Upper lobe of right lung (tissue), 1 donor: ENCODE measurements at regions not wholly inside any gene's neighbourhood (a gene's known extent, or its start where the extent isn't known, plus 50 kb on each side); places are given as distances from the start of the nearest gene placed in this dataset.
"Not testable (repeated sequence)": the region's sequence is repeated elsewhere in the genome, so short reads cannot be mapped to it uniquely, and the experiment has no call there.

ENCODE experiments used
- ATAC-seq: fragments of 200-7000 bp; cut with Tn5 transposase; one replicate; pipeline ENCODE4 v1.9.1; 2020; ENCODE audit warnings: mild to moderate bottlenecking, moderate library complexity
- DNase-seq: peaks from one replicate; pipeline ENCODE4 v3.0.0-alpha.2; 2020
- H3K27ac ChIP-seq: fragments of 200-600 bp; one replicate; pipeline ENCODE4 v1.8.0; 2022
- H3K27me3 ChIP-seq: fragments of 200-600 bp; one replicate; pipeline ENCODE4 v1.8.0; 2022; ENCODE audit warnings: mild to moderate bottlenecking
- H3K36me3 ChIP-seq: fragments of 200-600 bp; one replicate; pipeline ENCODE4 v1.8.0; 2022
- H3K4me1 ChIP-seq: fragments of 200-600 bp; one replicate; pipeline ENCODE4 v1.8.0; 2022
- H3K4me3 ChIP-seq: fragments of 200-600 bp; one replicate; pipeline ENCODE4 v1.8.0; 2022; ENCODE audit warnings: mild to moderate bottlenecking
- H3K9me3 ChIP-seq: fragments of 200-600 bp; one replicate; pipeline ENCODE4 v1.8.0; 2022
- intact Hi-C: fragments of 100-400 bp; cut with DNase I; formaldehyde crosslinking; loops from one replicate; pipeline ENCODE4 v1.11.0; 2022
- TF ChIP-seq, protein P1 (sequence below): fragments of 200-600 bp; IDR thresholded peaks from one replicate; pipeline ENCODE4 v1.8.0; 2022; ENCODE audit warnings: antibody characterized with exemption
- donor health status: DM: no; HTN: yes; CAD: no; lungs with severe emphysema.

DNA sequence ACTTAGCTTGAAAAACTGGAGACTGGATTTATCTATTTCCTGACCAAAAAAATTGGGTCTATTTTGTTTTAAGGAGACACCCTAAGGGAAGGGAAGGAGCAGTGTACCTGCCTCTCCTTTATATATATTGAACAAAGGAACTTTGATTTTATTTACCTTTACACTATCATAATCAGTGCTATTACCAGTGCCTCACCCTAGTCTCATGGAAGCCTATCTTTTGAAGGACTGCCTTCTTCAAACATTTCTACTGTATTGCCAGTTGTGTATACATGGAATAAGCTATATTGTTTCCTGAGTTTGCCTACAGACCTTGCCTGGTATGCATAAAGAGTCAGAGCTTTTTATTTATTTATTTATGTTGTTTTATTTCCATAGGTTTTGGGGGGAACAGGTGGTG lies 124.9 kb downstream of the UTRN start:
- TF ChIP-seq, protein P1, sequence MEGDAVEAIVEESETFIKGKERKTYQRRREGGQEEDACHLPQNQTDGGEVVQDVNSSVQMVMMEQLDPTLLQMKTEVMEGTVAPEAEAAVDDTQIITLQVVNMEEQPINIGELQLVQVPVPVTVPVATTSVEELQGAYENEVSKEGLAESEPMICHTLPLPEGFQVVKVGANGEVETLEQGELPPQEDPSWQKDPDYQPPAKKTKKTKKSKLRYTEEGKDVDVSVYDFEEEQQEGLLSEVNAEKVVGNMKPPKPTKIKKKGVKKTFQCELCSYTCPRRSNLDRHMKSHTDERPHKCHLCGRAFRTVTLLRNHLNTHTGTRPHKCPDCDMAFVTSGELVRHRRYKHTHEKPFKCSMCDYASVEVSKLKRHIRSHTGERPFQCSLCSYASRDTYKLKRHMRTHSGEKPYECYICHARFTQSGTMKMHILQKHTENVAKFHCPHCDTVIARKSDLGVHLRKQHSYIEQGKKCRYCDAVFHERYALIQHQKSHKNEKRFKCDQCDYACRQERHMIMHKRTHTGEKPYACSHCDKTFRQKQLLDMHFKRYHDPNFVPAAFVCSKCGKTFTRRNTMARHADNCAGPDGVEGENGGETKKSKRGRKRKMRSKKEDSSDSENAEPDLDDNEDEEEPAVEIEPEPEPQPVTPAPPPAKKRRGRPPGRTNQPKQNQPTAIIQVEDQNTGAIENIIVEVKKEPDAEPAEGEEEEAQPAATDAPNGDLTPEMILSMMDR: no peak
- Histone ChIP-seq H3K27ac (no peak overlapping the region), H3K4me1 (peaks cover 30% of the 10 kb centered on the region), H3K27me3 (no peaks in the 10 kb centered on the region), H3K4me3 (no peak overlapping the region), H3K9me3 (no peaks in the 10 kb centered on the region), H3K36me3 (no peaks in the 10 kb centered on the region)
- DNase-seq: no peak
- ATAC-seq: no peak
- intact Hi-C loops: no loop called here

GRCh38 chr6:144410574-144410973 lies 125.4 kb downstream of the UTRN start:
- H3K27ac ChIP-seq, H3K36me3 ChIP-seq, ATAC-seq, H3K4me3 ChIP-seq, H3K27me3 ChIP-seq, intact Hi-C loops, DNase-seq, H3K9me3 ChIP-seq: not testable (repeated sequence)
- H3K4me1 ChIP-seq: peaks cover 34% of the 10 kb centered on the region

DNA sequence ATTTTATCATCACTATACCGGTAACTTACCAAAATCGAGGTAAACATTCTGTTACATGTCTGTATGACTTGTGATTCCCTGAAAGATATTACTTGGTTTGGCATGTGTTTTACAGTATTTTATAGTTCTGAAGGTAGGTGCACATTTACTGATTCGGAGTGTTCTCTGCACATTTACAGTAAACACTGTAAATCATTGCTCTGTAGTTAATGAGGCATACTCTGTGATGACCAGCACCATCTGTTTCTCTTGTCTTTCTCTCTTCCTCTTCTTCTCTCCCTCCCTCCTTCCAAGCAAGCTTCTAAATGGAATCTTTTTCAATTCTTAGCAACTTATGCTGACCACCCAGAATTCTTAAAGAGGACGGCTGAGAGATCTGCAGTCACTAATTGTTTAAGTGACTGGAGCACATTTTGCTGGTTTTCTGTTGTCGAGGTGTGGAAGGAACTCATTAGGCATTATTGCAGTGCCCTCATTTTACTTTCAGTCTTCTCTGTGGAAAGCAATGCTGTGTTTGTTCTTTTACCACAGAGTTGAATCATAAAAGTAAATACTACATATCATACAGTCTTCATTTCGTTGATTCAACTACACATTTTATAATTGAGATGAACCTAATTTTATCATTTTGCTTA lies 126.5 kb downstream of the UTRN start:
- intact Hi-C loops: no loop called here
- no peaks in the 10 kb centered on the region for H3K36me3 ChIP-seq
- TF ChIP-seq, protein P1: no peak
- ATAC-seq (no peak), DNase-seq (no peak)
- H3K4me1 ChIP-seq: peaks cover 45% of the 10 kb centered on the region
- no peak overlapping the region for H3K4me3 ChIP-seq
- no peaks in the 10 kb centered on the region for H3K9me3 ChIP-seq
- no peaks in the 10 kb centered on the region for H3K27me3 ChIP-seq
- no peak overlapping the region for H3K27ac ChIP-seq

GRCh38 chr6:144413418-144413817 lies 128.3 kb downstream of the UTRN start:
- peak; percentile 36 for ATAC-seq
- Histone ChIP-seq H3K27ac (no peak overlapping the region), H3K9me3 (no peaks in the 10 kb centered on the region), H3K36me3 (no peaks in the 10 kb centered on the region), H3K27me3 (no peaks in the 10 kb centered on the region), H3K4me1 (peaks cover 42% of the 10 kb centered on the region), H3K4me3 (no peak overlapping the region)
- intact Hi-C loops: no loop called here
- TF ChIP-seq, protein P1: no peak
- no peak for DNase-seq

GRCh38 chr6:144415014-144415413 lies 129.9 kb downstream of the UTRN start:
- Histone ChIP-seq H3K9me3 (no peaks in the 10 kb centered on the region), H3K27ac (no peak overlapping the region), H3K36me3 (no peaks in the 10 kb centered on the region), H3K4me3 (no peak overlapping the region), H3K4me1 (peaks cover 32% of the 10 kb centered on the region), H3K27me3 (no peaks in the 10 kb centered on the region)
- DNase-seq: no peak
- TF ChIP-seq, protein P1: no peak
- peak; percentile 71 for ATAC-seq
- intact Hi-C loops: no loop called here

GRCh38 chr6:144415835-144416237 lies 130.7 kb downstream of the UTRN start:
- intact Hi-C loops: no loop called here
- DNase-seq (no peak), ATAC-seq (peak; percentile 15)
- Histone ChIP-seq H3K4me1 (peaks cover 32% of the 10 kb centered on the region), H3K36me3 (no peaks in the 10 kb centered on the region), H3K4me3 (no peak overlapping the region), H3K27ac (no peak overlapping the region), H3K9me3 (no peaks in the 10 kb centered on the region), H3K27me3 (no peaks in the 10 kb centered on the region)
- TF ChIP-seq, protein P1: no peak
